A673 (cell line): ENCODE measurements at regions not wholly inside any gene's neighbourhood (a gene's known extent, or its start where the extent isn't known, plus 50 kb on each side); places are given as distances from the start of the nearest gene placed in this dataset.
"Not testable (repeated sequence)": the region's sequence is repeated elsewhere in the genome, so short reads cannot be mapped to it uniquely, and the experiment has no call there.

Source experiments
- BruUV-seq: library from RNA; stranded (reverse); fragments of 400-500 nt; replicated peaks from 2 replicates; lab custom pipeline; 2021; lab: Mats Ljungman, UMichigan
- CTCF ChIA-PET: fragments of 300-600 bp; sonication (Branson Sonifier 250); formaldehyde crosslinking; loops from one replicate; lab custom pipeline; 2022; ENCODE audit warnings: antibody characterized with exemption; lab: Charles Lee
- POLR2A ChIA-PET: fragments of 300-600 bp; sonication (Branson Sonifier 250); formaldehyde crosslinking; loops from one replicate; lab custom pipeline; 2022; ENCODE audit warnings: antibody characterized with exemption; ENCODE audit not compliant: low non-redundant PET; lab: Charles Lee
- DNase-seq: peaks from one replicate; pipeline ENCODE4 v3.0.0-alpha.2; 2015; ENCODE audit warnings: low spot score
- H3K27ac ChIP-seq: fragments of 200-600 bp; sonication (generic); 2 replicates; pipeline ENCODE4 v1.5.1; 2016; ENCODE audit warnings: mixed run types, low read depth, mild to moderate bottlenecking, mixed read lengths, antibody characterized with exemption, low read length; ENCODE audit not compliant: poor library complexity, severe bottlenecking
- H3K27me3 ChIP-seq: fragments of 200-600 bp; sonication (generic); replicated peaks from 2 replicates; pipeline ENCODE4 v1.6.1; 2017; ENCODE audit warnings: mixed run types, low read depth, mild to moderate bottlenecking, mixed read lengths, antibody characterized with exemption, low read length; ENCODE audit not compliant: insufficient read depth, poor library complexity
- H3K36me3 ChIP-seq: fragments of 200-600 bp; sonication (generic); 2 replicates; pipeline ENCODE4 v1.6.1; 2016; ENCODE audit warnings: mixed run types, mild to moderate bottlenecking, mixed read lengths, antibody characterized with exemption, low read length; ENCODE audit not compliant: insufficient read depth, poor library complexity, severe bottlenecking
- H3K4me1 ChIP-seq: fragments of 200-600 bp; sonication (generic); 2 replicates; pipeline ENCODE4 v1.6.1; 2017; ENCODE audit warnings: mixed run types, mild to moderate bottlenecking, mixed read lengths, antibody characterized with exemption, low read length; ENCODE audit not compliant: insufficient read depth, poor library complexity, severe bottlenecking
- H3K4me3 ChIP-seq: fragments of 200-600 bp; sonication (generic); 2 replicates; pipeline ENCODE4 v1.5.1; 2016; ENCODE audit warnings: low read depth, mixed run types, mild to moderate bottlenecking, mixed read lengths, low read length; ENCODE audit not compliant: poor library complexity, severe bottlenecking
- H3K9me3 ChIP-seq: fragments of 200-600 bp; sonication (generic); 2 replicates; pipeline ENCODE4 v1.6.1; 2016; ENCODE audit warnings: mixed run types, low read depth, mild to moderate bottlenecking, mixed read lengths, antibody characterized with exemption, low read length; ENCODE audit not compliant: poor library complexity, severe bottlenecking
- EZH2 ChIP-seq: fragments of 200-600 bp; sonication (generic); IDR thresholded peaks from 2 replicates; pipeline ENCODE4 v1.6.1; 2017; ENCODE audit warnings: borderline replicate concordance, low read depth, mild to moderate bottlenecking, mixed read lengths, antibody characterized with exemption, low read length; ENCODE audit not compliant: poor library complexity, severe bottlenecking
- intact Hi-C: fragments of 100-400 bp; cut with micrococcal nuclease; formaldehyde crosslinking; loops from one replicate; pipeline ENCODE4 v1.10.0; 2022; ENCODE audit not compliant: unreplicated experiment
- TF ChIP-seq, protein P1 (sequence below): fragments of 300-800, 200-600 bp; sonication (generic); conservative IDR thresholded peaks from 2 replicates; pipeline ENCODE4 v1.5.1; 2017; ENCODE audit warnings: low read depth, mild to moderate bottlenecking, antibody characterized with exemption, low read length, moderate library complexity, mixed read lengths

GRCh38 chr3:56937580-56937979 lies 122.9 kb upstream of the SPATA12 start:
- no peaks in the 10 kb centered on the region for H3K36me3 ChIP-seq
- H3K9me3 ChIP-seq, result no peaks in the 10 kb centered on the region
- no peak overlapping the region for H3K27ac ChIP-seq
- POLR2A ChIA-PET, result no interaction called here
- no peak for TF ChIP-seq EZH2
- TF ChIP-seq, protein P1, sequence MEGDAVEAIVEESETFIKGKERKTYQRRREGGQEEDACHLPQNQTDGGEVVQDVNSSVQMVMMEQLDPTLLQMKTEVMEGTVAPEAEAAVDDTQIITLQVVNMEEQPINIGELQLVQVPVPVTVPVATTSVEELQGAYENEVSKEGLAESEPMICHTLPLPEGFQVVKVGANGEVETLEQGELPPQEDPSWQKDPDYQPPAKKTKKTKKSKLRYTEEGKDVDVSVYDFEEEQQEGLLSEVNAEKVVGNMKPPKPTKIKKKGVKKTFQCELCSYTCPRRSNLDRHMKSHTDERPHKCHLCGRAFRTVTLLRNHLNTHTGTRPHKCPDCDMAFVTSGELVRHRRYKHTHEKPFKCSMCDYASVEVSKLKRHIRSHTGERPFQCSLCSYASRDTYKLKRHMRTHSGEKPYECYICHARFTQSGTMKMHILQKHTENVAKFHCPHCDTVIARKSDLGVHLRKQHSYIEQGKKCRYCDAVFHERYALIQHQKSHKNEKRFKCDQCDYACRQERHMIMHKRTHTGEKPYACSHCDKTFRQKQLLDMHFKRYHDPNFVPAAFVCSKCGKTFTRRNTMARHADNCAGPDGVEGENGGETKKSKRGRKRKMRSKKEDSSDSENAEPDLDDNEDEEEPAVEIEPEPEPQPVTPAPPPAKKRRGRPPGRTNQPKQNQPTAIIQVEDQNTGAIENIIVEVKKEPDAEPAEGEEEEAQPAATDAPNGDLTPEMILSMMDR, result no peak
- no peaks in the 10 kb centered on the region for H3K27me3 ChIP-seq
- no peak overlapping the region for H3K4me3 ChIP-seq
- no peak for DNase-seq
- CTCF ChIA-PET, result no interaction called here
- intact Hi-C loops, result no loop called here
- no peaks in the 10 kb centered on the region for H3K4me1 ChIP-seq
- no TSS peak for BruUV-seq

- no TSS peak for BruUV-seq
- CTCF ChIA-PET, result no interaction called here
- H3K27me3 ChIP-seq, result no peaks in the 10 kb centered on the region
- DNase-seq, result no peak
- intact Hi-C loops, result no loop called here
- POLR2A ChIA-PET, result no interaction called here
- H3K27ac ChIP-seq, result no peak overlapping the region
- no peaks in the 10 kb centered on the region for H3K9me3 ChIP-seq
- H3K4me3 ChIP-seq, result no peak overlapping the region
- TF ChIP-seq, protein P1, result no peak
- no peak for TF ChIP-seq EZH2
- H3K36me3 ChIP-seq, result no peaks in the 10 kb centered on the region
- H3K4me1 ChIP-seq, result no peaks in the 10 kb centered on the region
Measured at GRCh38 chr3:56935811-56936210, 124.7 kb upstream of the SPATA12 start.

- H3K36me3 ChIP-seq, CTCF ChIA-PET, intact Hi-C loops, BruUV-seq, H3K4me1 ChIP-seq, H3K27me3 ChIP-seq, POLR2A ChIA-PET, H3K9me3 ChIP-seq, H3K27ac ChIP-seq, H3K4me3 ChIP-seq, DNase-seq: not testable (repeated sequence)
Measured at GRCh38 chr3:56934481-56934880, 126.0 kb upstream of the SPATA12 start.

GRCh38 chr3:56933803-56934202 lies 126.7 kb upstream of the SPATA12 start:
- no peak for DNase-seq
- Histone ChIP-seq H3K4me3 (no peak overlapping the region), H3K9me3 (no peaks in the 10 kb centered on the region), H3K36me3 (no peaks in the 10 kb centered on the region), H3K27ac (no peak overlapping the region), H3K4me1 (peaks cover 1% of the 10 kb centered on the region), H3K27me3 (no peaks in the 10 kb centered on the region)
- POLR2A ChIA-PET, result no interaction called here
- intact Hi-C loops, result no loop called here
- BruUV-seq, result no TSS peak
- CTCF ChIA-PET, result no interaction called here
- no peak for TF ChIP-seq EZH2
- TF ChIP-seq, protein P1, result no peak
